Muscle of arm (tissue), 1 donor: ENCODE measurements at regions not wholly inside any gene's neighbourhood (a gene's known extent, or its start where the extent isn't known, plus 50 kb on each side); places are given as distances from the start of the nearest gene placed in this dataset.
"Not testable (repeated sequence)": the region's sequence is repeated elsewhere in the genome, so short reads cannot be mapped to it uniquely, and the experiment has no call there.

Experiments
- DNase-seq: peaks from one replicate; pipeline ENCODE4 v3.0.0-alpha.2; 2013

- DNase-seq: no peak
These were observed 415.8 kb upstream of the NR3C2 start for GRCh38 chr4:148857973-148858534.

GRCh38 chr4:148857239-148857972 lies 415.2 kb upstream of the NR3C2 start:
- DNase-seq: peak; percentile 9

GRCh38 chr4:148854203-148854602 lies 412.0 kb upstream of the NR3C2 start:
- DNase-seq: no peak

- no peak for DNase-seq
These were observed 410.0 kb upstream of the NR3C2 start for GRCh38 chr4:148852092-148852699.

- DNase-seq: no peak
These were observed 408.2 kb upstream of the NR3C2 start for GRCh38 chr4:148850257-148850995.

GRCh38 chr4:148849581-148849980 lies 407.4 kb upstream of the NR3C2 start:
- DNase-seq: no peak

- DNase-seq: no peak
These were observed 405.5 kb upstream of the NR3C2 start for GRCh38 chr4:148847544-148848255.

GRCh38 chr4:148845609-148846008 lies 403.4 kb upstream of the NR3C2 start:
- DNase-seq: peak; percentile 18

GRCh38 chr4:148843625-148844024 lies 401.4 kb upstream of the NR3C2 start:
- no peak for DNase-seq

GRCh38 chr4:148842843-148843242 lies 400.6 kb upstream of the NR3C2 start:
- no peak for DNase-seq

- not testable (repeated sequence) for DNase-seq
These were observed 395.4 kb upstream of the NR3C2 start for GRCh38 chr4:148837571-148837970.

- no peak for DNase-seq
These were observed 392.8 kb upstream of the NR3C2 start for GRCh38 chr4:148834804-148835631.

GRCh38 chr4:148831945-148832344 lies 389.7 kb upstream of the NR3C2 start:
- DNase-seq: no peak

GRCh38 chr4:148828291-148828690 lies 386.1 kb upstream of the NR3C2 start:
- DNase-seq: no peak

GRCh38 chr4:148827781-148828180 lies 385.6 kb upstream of the NR3C2 start:
- peak; percentile 35 for DNase-seq

GRCh38 chr4:148823419-148823769 lies 381.2 kb upstream of the NR3C2 start:
- no peak for DNase-seq

GRCh38 chr4:148822572-148823418 lies 380.6 kb upstream of the NR3C2 start:
- DNase-seq: no peak

- no peak for DNase-seq
These were observed 371.8 kb upstream of the NR3C2 start for GRCh38 chr4:148814030-148814429.

GRCh38 chr4:148813289-148813688 lies 371.1 kb upstream of the NR3C2 start:
- DNase-seq: no peak

- no peak for DNase-seq
These were observed 369.9 kb upstream of the NR3C2 start for GRCh38 chr4:148812101-148812500.
